Mucosa of descending colon (tissue), 3 donors: ENCODE measurements at regions not wholly inside any gene's neighbourhood (a gene's known extent, or its start where the extent isn't known, plus 50 kb on each side); places are given as distances from the start of the nearest gene placed in this dataset.

Experiments used
- ATAC-seq: fragments of 200-7000 bp; cut with Tn5 transposase; one replicate; pipeline ENCODE4 v1.9.1; 2020; ENCODE audit warnings: mild to moderate bottlenecking, moderate library complexity
- DNase-seq, 3 donors: peaks; one replicate each; pipeline ENCODE4 v3.0.0-alpha.2; 2020
- H3K36me3 ChIP-seq: fragments of 200-600 bp; one replicate; pipeline ENCODE4 v1.8.0; 2021; ENCODE audit warnings: low read depth, mild to moderate bottlenecking
- H3K4me1 ChIP-seq: fragments of 200-600 bp; one replicate; pipeline ENCODE4 v1.8.0; 2021; ENCODE audit warnings: low read depth, mild to moderate bottlenecking
- H3K4me3 ChIP-seq: fragments of 200-600 bp; one replicate; pipeline ENCODE4 v1.8.0; 2021; ENCODE audit warnings: mild to moderate bottlenecking
- H3K9me3 ChIP-seq: fragments of 200-600 bp; one replicate; pipeline ENCODE4 v1.8.0; 2021; ENCODE audit warnings: mild to moderate bottlenecking
- intact Hi-C, 2 donors: fragments of 100-400 bp; cut with DNase I in 1 of 2; cut with micrococcal nuclease in 1 of 2; formaldehyde crosslinking; loops; one replicate each; pipeline versions ENCODE4 v1.11.0 to v1.11.1; 2022; cut with DNase I, micrococcal nuclease
- TF ChIP-seq, protein P1 (sequence below): fragments of 200-600 bp; IDR thresholded peaks from one replicate; pipeline ENCODE4 v1.8.0; 2022; ENCODE audit warnings: antibody characterized with exemption, mild to moderate bottlenecking
- donor health status: DM: no; HTN: no; CAD: no; lungs with moderate emphysema.
- donor health status: DM: no; HTN: no; CAD: no.
- donor health status: DM: no; HTN: yes; CAD: no.

DNA sequence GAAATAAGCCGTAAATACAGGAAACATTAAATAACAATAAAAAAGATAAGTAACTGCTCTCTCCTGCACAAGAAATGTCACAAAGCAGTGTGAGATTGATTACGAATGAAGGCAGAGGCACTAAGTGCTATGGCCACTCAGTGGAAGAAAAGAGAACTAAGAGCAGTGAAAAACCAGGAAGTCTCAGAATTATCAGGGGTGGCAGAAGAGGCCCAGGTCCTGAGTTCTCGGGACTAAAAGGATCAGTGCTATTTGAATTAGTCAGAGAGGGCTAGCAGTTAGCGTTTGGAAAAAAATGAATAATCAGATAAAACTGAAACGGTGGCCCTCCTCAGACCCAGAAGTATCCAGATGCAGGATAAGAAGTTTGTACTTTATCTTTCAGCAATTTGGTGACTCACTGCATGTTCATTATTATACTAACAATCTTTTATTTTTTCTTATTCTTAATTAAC is 367.1 kb downstream of the ZEB2 start:
- intact Hi-C loops = no loop called here
- no peaks in the 10 kb centered on the region for H3K9me3 ChIP-seq
- TF ChIP-seq, protein P1, sequence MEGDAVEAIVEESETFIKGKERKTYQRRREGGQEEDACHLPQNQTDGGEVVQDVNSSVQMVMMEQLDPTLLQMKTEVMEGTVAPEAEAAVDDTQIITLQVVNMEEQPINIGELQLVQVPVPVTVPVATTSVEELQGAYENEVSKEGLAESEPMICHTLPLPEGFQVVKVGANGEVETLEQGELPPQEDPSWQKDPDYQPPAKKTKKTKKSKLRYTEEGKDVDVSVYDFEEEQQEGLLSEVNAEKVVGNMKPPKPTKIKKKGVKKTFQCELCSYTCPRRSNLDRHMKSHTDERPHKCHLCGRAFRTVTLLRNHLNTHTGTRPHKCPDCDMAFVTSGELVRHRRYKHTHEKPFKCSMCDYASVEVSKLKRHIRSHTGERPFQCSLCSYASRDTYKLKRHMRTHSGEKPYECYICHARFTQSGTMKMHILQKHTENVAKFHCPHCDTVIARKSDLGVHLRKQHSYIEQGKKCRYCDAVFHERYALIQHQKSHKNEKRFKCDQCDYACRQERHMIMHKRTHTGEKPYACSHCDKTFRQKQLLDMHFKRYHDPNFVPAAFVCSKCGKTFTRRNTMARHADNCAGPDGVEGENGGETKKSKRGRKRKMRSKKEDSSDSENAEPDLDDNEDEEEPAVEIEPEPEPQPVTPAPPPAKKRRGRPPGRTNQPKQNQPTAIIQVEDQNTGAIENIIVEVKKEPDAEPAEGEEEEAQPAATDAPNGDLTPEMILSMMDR = no peak
- ATAC-seq (peak; percentile 25), DNase-seq (peak in 1 of 3 donors; percentile 4)
- no peaks in the 10 kb centered on the region for H3K4me1 ChIP-seq
- no peak overlapping the region for H3K4me3 ChIP-seq
- H3K36me3 ChIP-seq = no peaks in the 10 kb centered on the region

DNA sequence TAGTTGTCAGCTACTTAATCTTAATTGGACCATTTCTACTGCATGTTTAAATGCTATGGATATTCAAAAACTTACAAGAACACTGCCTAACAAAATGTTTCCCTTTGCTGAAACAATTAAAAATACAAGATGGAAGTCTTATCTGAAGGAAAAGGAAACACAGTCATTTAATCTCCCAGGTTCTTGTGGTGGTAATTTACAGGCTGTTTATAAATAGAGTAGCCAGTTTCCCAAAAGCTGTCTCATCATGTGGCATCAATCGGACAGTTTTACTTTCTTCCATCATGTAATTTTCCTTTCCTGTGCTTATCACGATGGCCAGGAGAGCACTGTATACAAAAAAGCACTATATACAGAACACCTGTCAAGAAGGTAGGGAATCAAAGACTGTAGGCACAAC is 368.1 kb downstream of the ZEB2 start:
- DNase-seq (no peak), ATAC-seq (no peak)
- intact Hi-C loops = no loop called here
- H3K9me3 ChIP-seq = no peaks in the 10 kb centered on the region
- H3K4me1 ChIP-seq = no peaks in the 10 kb centered on the region
- H3K4me3 ChIP-seq = no peak overlapping the region
- TF ChIP-seq, protein P1 = no peak
- H3K36me3 ChIP-seq = no peaks in the 10 kb centered on the region

DNA sequence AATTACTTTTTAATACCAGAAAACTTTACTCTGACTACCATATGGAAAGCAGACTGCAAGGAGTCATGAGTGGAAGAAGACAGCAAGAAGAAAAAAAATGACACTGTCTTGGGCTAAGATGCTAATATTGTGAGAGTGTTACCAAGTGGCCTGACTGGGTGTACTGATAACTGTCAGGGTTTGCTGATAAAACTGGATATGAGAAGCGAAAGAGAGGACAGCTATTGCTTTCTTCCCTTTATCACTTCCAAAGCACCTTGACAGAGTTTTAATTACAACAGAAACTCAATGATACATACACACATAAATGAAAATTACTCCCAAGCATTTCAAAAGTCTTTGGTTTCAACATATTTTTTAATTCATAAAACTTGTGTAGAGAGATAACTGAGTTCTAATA is 368.5 kb downstream of the ZEB2 start:
- Histone ChIP-seq H3K4me3 (no peak overlapping the region), H3K36me3 (no peaks in the 10 kb centered on the region), H3K9me3 (no peaks in the 10 kb centered on the region), H3K4me1 (no peaks in the 10 kb centered on the region)
- TF ChIP-seq, protein P1 = no peak
- intact Hi-C loops = no loop called here
- ATAC-seq = no peak
- DNase-seq = no peak

DNA sequence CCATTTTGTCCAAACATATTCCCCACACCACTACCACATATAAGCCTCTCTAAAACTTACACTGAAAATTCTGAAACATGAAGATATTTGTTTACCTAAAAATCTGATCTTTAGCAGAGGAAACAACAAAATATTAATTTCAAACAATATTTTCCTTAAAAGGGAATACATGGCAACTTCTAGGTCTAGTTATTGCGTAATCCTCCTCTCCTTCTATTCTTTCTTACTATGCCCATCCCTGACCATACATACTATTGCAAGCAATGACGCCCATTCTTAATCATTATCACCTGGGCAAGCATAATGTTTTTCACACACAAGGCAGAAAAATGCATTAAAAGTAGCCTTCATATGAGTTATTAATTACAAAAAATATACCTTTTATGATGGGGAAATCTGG is 372.6 kb downstream of the ZEB2 start:
- intact Hi-C loops = no loop called here
- H3K36me3 ChIP-seq = no peaks in the 10 kb centered on the region
- H3K4me1 ChIP-seq = no peaks in the 10 kb centered on the region
- TF ChIP-seq, protein P1 = no peak
- DNase-seq = no peak
- H3K9me3 ChIP-seq = no peaks in the 10 kb centered on the region
- ATAC-seq = no peak
- no peak overlapping the region for H3K4me3 ChIP-seq

DNA sequence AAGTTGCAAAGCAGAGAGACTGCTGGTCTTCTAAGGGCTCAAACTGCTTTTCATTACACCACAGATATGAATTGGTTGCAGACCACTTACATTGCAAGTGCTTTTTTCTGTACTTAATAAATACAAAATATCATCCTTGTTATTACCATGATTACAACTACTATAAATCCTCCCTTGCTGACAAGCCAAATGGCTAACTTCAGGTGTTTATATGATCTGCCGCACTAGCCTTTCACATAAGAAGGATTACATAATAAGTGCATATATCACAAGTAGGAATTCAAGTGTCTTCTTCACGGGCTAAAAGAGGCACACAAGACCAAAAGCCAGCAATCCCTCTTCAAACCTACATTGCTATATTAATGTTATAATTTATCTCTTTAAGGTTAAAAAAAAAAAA is 373.0 kb downstream of the ZEB2 start:
- TF ChIP-seq, protein P1 = no peak
- Histone ChIP-seq H3K4me1 (no peaks in the 10 kb centered on the region), H3K36me3 (no peaks in the 10 kb centered on the region), H3K9me3 (no peaks in the 10 kb centered on the region), H3K4me3 (no peak overlapping the region)
- intact Hi-C loops = no loop called here
- no peak for DNase-seq
- no peak for ATAC-seq

DNA sequence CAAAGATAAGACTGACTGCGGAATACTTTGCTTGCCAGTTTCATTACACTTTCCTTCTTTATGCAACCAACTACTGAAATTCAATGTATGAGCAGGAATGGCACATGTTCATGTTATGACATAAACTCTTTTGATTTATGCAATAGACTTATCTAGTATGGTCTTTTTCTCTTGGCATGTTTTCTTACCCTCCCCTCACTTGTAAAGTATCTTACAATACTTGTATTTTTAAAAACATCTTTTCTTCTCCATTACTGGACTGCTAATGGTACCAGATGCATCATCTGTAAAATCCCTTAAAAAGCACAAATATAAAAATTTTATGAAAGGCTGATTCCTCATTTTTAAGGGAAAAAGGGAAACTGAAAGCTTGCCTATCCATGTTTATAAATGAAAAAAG is 373.8 kb downstream of the ZEB2 start:
- no peaks in the 10 kb centered on the region for H3K4me1 ChIP-seq
- DNase-seq (no peak), ATAC-seq (no peak)
- TF ChIP-seq, protein P1 = no peak
- no peak overlapping the region for H3K4me3 ChIP-seq
- H3K36me3 ChIP-seq = no peaks in the 10 kb centered on the region
- intact Hi-C loops = no loop called here
- H3K9me3 ChIP-seq = no peaks in the 10 kb centered on the region
